ENCODE measurements at regions not wholly inside any gene's neighbourhood (a gene's known extent, or its start where the extent isn't known, plus 50 kb on each side); places are given as distances from the start of the nearest gene placed in this dataset.
A peak's percentile ranks its signal among the peaks of the same experiment; 100 is the strongest.

- TF ChIP-seq SPI1 (IDR thresholded peaks at IDR 0.05; ENCODE audit: low read depth, low read length) (no peak), POLR2AphosphoS5 (IDR thresholded peaks at IDR 0.05; ENCODE audit: low read depth, low read length) (no peak), POU2F2 (IDR thresholded peaks at IDR 0.05; ENCODE audit: low read depth, low read length) (no peak), PAX5 (IDR thresholded peaks at IDR 0.05; ENCODE audit: insufficient read depth, low read length, severe bottlenecking) (no peak), POLR2A (IDR thresholded peaks at IDR 0.05; ENCODE audit: low read depth, low read length) (no peak), TAF1 (IDR thresholded peaks at IDR 0.05; ENCODE audit: low read depth, low read length) (no peak)
- DNase-seq (ENCODE audit: insufficient read length, low spot score) (no peak), FAIRE-seq (no peak)
Observed at GRCh38 chr2:176760439-176760838, 452.2 kb upstream of the HNRNPA3 start.

GRCh38 chr2:176763130-176763529 is 449.5 kb upstream of the HNRNPA3 start:
- FAIRE-seq: no peak
- DNase-seq (ENCODE audit: insufficient read length, low spot score): no peak

GRCh38 chr2:176763851-176764404 is 448.7 kb upstream of the HNRNPA3 start:
- DNase-seq (ENCODE audit: insufficient read length, low spot score) (no peak), FAIRE-seq (peak; percentile 78)
- TF ChIP-seq POLR2A (IDR thresholded peaks at IDR 0.05; ENCODE audit: low read depth, low read length) (no peak), PAX5 (IDR thresholded peaks at IDR 0.05; ENCODE audit: insufficient read depth, low read length, severe bottlenecking) (no peak), POU2F2 (IDR thresholded peaks at IDR 0.05; ENCODE audit: low read depth, low read length) (peak; percentile 93; the same call in 1 of the 2 replicates)

More at GRCh38 chr2:176763130-176763529, 449.5 kb upstream of the HNRNPA3 start:
- TF ChIP-seq SPI1 (IDR thresholded peaks at IDR 0.05; ENCODE audit: low read depth, low read length): no peak
- no peak for TF ChIP-seq PAX5 (IDR thresholded peaks at IDR 0.05; ENCODE audit: insufficient read depth, low read length, severe bottlenecking)
- TF ChIP-seq TAF1 (IDR thresholded peaks at IDR 0.05; ENCODE audit: low read depth, low read length): no peak
- no peak for TF ChIP-seq POLR2AphosphoS5 (IDR thresholded peaks at IDR 0.05; ENCODE audit: low read depth, low read length)
- TF ChIP-seq POU2F2 (IDR thresholded peaks at IDR 0.05; ENCODE audit: low read depth, low read length): no peak
- no peak for TF ChIP-seq POLR2A (IDR thresholded peaks at IDR 0.05; ENCODE audit: low read depth, low read length)

DNA sequence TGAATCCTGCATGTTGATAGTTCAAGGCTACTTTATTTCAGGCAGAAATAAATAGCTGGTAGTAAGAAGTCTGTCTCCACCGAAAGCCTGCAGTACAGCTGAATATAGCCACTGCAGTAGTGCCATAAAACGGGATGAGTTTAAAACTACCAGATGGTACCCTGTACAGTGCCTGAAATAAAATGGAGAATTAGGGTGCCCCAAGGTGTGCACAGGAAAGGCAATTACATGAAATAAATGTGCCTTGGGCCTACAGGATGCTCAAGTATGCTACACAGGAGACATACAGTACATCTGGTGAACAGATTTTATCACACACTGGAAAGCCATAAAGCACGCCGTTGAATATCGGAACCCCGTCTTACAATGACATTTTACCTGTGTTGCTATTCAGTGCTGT is 447.7 kb upstream of the HNRNPA3 start:
- FAIRE-seq (no peak), DNase-seq (ENCODE audit: insufficient read length, low spot score) (no peak)
- TF ChIP-seq POU2F2 (IDR thresholded peaks at IDR 0.05; ENCODE audit: low read depth, low read length) (no peak), POLR2AphosphoS5 (IDR thresholded peaks at IDR 0.05; ENCODE audit: low read depth, low read length) (no peak)

DNA sequence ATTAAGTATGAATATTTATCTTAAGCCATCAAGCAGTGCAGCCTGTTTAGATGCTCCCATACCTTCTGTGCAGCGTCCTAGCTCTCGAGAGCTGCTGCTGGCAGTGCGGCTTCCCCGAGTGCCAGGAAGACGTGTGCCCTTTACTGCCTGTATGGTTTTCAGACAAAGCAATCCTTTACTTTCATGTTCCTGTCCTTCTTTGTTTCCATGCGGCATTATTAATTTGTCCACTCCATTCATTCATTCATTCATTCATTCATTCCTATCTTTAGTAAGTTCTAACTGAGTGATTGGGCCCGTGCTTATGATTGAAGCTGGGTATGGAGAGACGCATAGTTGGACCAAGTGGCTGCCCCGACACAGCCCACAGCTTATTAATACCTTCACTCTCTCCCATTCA is 446.6 kb upstream of the HNRNPA3 start:
- TF ChIP-seq SPI1 (IDR thresholded peaks at IDR 0.05; ENCODE audit: low read depth, low read length): no peak
- no peak for FAIRE-seq
- DNase-seq (ENCODE audit: insufficient read length, low spot score): no peak

DNA sequence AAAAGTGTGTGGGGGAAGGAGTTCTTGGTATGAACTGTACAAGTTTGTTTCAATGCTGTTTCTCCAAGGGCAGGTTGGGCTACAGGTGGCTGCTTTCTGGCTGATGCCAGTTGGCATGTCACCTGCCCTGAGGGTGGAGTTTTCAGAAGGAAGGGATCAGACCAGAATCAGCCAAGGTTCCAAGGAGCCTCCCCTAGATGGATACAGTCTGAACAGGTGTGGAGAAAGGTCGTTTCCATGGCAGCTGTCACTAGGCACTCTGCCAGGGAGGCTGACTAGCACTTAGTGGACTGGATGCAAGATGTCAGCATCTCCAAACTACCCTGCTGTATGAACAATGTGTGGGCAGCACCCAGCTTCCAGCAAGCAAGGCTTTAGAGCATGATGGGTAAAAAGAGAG is 444.4 kb upstream of the HNRNPA3 start:
- TF ChIP-seq POLR2AphosphoS5 (IDR thresholded peaks at IDR 0.05; ENCODE audit: low read depth, low read length): no peak
- no peak for TF ChIP-seq PAX5 (IDR thresholded peaks at IDR 0.05; ENCODE audit: insufficient read depth, low read length, severe bottlenecking)
- no peak for TF ChIP-seq POU2F2 (IDR thresholded peaks at IDR 0.05; ENCODE audit: low read depth, low read length)
- no peak for TF ChIP-seq TAF1 (IDR thresholded peaks at IDR 0.05; ENCODE audit: low read depth, low read length)
- TF ChIP-seq SPI1 (IDR thresholded peaks at IDR 0.05; ENCODE audit: low read depth, low read length): no peak
- no peak for TF ChIP-seq POLR2A (IDR thresholded peaks at IDR 0.05; ENCODE audit: low read depth, low read length)
- DNase-seq (ENCODE audit: insufficient read length, low spot score): no peak

GRCh38 chr2:176769021-176769420 is 443.6 kb upstream of the HNRNPA3 start:
- no peak for FAIRE-seq
- no peak for DNase-seq (ENCODE audit: insufficient read length, low spot score)
- TF ChIP-seq POLR2AphosphoS5 (IDR thresholded peaks at IDR 0.05; ENCODE audit: low read depth, low read length) (no peak), SPI1 (IDR thresholded peaks at IDR 0.05; ENCODE audit: low read depth, low read length) (peak; percentile 20; the same call in 1 of the 2 replicates)

More for the DNA sequence above, 444.4 kb upstream of the HNRNPA3 start:
- FAIRE-seq: no peak

- no peak for FAIRE-seq
- no peak for DNase-seq (ENCODE audit: insufficient read length, low spot score)
- TF ChIP-seq SPI1 (IDR thresholded peaks at IDR 0.05; ENCODE audit: low read depth, low read length): no peak
- TF ChIP-seq POLR2AphosphoS5 (IDR thresholded peaks at IDR 0.05; ENCODE audit: low read depth, low read length): no peak
- no peak for TF ChIP-seq TAF1 (IDR thresholded peaks at IDR 0.05; ENCODE audit: low read depth, low read length)
- TF ChIP-seq POLR2A (IDR thresholded peaks at IDR 0.05; ENCODE audit: low read depth, low read length): no peak
- no peak for TF ChIP-seq POU2F2 (IDR thresholded peaks at IDR 0.05; ENCODE audit: low read depth, low read length)
- TF ChIP-seq PAX5 (IDR thresholded peaks at IDR 0.05; ENCODE audit: insufficient read depth, low read length, severe bottlenecking): no peak
Observed at GRCh38 chr2:176769499-176770370, 442.9 kb upstream of the HNRNPA3 start.

DNA sequence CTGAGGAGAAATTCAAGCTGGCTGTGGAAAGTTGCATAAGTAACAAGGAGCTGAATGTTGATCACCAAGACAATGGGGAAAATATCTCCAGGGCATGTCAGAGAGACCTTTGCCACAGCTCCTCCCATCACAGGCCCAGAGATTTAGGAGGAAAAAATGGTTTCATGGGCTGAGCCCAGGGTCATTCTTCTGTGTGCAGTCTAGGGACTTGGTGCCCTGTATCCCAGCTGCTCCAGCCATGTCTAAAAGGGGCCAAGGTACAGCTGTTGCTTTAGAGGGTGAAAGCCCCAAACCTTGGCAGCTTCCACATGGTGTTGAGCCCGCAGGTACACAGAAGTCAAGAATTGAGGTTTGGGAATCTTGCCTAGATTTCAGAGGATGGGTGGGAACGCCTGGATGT is 439.8 kb upstream of the HNRNPA3 start:
- no peak for DNase-seq (ENCODE audit: insufficient read length, low spot score)
- no peak for FAIRE-seq
- TF ChIP-seq POLR2A (IDR thresholded peaks at IDR 0.05; ENCODE audit: low read depth, low read length): no peak
- no peak for TF ChIP-seq PAX5 (IDR thresholded peaks at IDR 0.05; ENCODE audit: insufficient read depth, low read length, severe bottlenecking)
- no peak for TF ChIP-seq TAF1 (IDR thresholded peaks at IDR 0.05; ENCODE audit: low read depth, low read length)
- TF ChIP-seq POU2F2 (IDR thresholded peaks at IDR 0.05; ENCODE audit: low read depth, low read length): no peak
- no peak for TF ChIP-seq POLR2AphosphoS5 (IDR thresholded peaks at IDR 0.05; ENCODE audit: low read depth, low read length)
- TF ChIP-seq SPI1 (IDR thresholded peaks at IDR 0.05; ENCODE audit: low read depth, low read length): no peak

DNA sequence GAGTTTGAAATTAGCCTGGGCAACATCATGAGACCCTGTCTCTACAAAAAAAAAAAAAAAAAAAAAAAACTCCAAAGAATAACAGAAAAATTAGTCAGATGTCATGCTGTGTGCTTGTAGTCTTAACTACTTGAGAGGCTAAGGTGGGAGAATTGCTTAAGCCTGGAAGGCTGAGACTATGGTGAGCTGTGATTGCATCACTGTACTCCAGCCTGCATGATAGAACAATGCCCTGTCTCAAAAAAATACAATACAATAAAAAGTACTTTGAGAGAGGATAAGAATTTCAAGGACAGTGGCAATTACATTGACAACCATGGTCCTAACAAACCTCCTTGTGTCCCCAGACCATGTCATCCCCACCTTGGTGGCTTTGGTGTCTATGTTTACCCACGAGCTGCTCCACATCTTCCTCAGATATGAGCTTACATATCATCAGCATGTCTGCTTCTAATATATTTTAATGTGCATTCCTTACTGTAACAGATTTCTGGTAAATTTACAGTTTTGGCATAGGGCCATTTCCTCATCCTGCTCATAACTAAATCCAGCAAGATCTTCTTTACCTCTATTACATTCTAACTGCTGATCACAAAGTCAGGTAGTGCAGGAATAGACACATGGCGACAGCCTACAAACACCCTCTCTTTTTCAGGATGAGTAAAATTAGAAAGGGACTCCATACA is 437.7 kb upstream of the HNRNPA3 start:
- no peak for DNase-seq (ENCODE audit: insufficient read length, low spot score)
- FAIRE-seq: no peak

More for the DNA sequence above, 437.7 kb upstream of the HNRNPA3 start:
- TF ChIP-seq POU2F2 (IDR thresholded peaks at IDR 0.05; ENCODE audit: low read depth, low read length) (no peak), POLR2AphosphoS5 (IDR thresholded peaks at IDR 0.05; ENCODE audit: low read depth, low read length) (no peak)

Data from GM12891 (cell line).